ENCODE measurements at regions not wholly inside any gene's neighbourhood (a gene's known extent, or its start where the extent isn't known, plus 50 kb on each side); places are given as distances from the start of the nearest gene placed in this dataset.

DNA sequence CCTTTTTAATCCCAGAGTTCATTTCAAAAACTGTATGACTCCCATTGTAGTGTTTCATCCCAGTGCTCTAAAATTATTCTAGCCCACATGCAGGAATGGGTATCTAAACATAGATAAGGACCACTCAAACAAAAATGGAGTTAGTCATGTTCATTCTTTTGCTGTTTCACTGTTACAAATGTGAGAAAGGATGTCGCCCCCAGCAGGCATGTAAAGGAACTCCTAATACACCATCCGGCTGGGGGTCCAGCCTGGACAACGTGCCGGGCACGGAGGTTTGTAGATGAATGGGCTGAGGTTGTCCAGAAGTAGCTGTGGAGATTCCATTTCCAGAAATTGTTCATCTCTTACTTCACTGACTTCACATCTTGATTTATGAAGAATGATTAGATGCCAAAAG, 101.9 kb upstream of the RAB12 start:
- Histone ChIP-seq H3F3A (ENCODE audit: insufficient read depth, low read length) (no peaks in the 10 kb centered on the region), H3K4me1 (ENCODE audit: insufficient read depth, low read length, severe bottlenecking) (no peaks in the 10 kb centered on the region), H3K4me2 (ENCODE audit: low read length) (no peak overlapping the region), H3K9me2 (ENCODE audit: low read depth, low read length) (no peaks in the 10 kb centered on the region), H3K9me3 (ENCODE audit: low read length) (no peaks in the 10 kb centered on the region), H3K4me3 (ENCODE audit: low read depth, low read length, poor library complexity, severe bottlenecking) (no peak overlapping the region), H2AFZ (ENCODE audit: low read length) (no peak overlapping the region), H3K36me3 (ENCODE audit: insufficient read depth, low read length) (no peaks in the 10 kb centered on the region), H3K27me3 (ENCODE audit: insufficient read depth, low read length) (0 out of 2 replicates have a peak, but pooled peaks cover 4% of the 10 kb centered on the region), H3K9ac (ENCODE audit: low read length) (no peak overlapping the region), H3K79me2 (ENCODE audit: insufficient read depth, low read length) (no peaks in the 10 kb centered on the region), H3K27ac (ENCODE audit: low read depth, low read length, poor library complexity, severe bottlenecking) (no peak overlapping the region), H4K20me1 (ENCODE audit: insufficient read depth, low read length) (no peaks in the 10 kb centered on the region)
- no peak for TF ChIP-seq EZH2 (IDR thresholded peaks at IDR 0.05; ENCODE audit: borderline replicate concordance, low read length)
- TF ChIP-seq, protein P1, sequence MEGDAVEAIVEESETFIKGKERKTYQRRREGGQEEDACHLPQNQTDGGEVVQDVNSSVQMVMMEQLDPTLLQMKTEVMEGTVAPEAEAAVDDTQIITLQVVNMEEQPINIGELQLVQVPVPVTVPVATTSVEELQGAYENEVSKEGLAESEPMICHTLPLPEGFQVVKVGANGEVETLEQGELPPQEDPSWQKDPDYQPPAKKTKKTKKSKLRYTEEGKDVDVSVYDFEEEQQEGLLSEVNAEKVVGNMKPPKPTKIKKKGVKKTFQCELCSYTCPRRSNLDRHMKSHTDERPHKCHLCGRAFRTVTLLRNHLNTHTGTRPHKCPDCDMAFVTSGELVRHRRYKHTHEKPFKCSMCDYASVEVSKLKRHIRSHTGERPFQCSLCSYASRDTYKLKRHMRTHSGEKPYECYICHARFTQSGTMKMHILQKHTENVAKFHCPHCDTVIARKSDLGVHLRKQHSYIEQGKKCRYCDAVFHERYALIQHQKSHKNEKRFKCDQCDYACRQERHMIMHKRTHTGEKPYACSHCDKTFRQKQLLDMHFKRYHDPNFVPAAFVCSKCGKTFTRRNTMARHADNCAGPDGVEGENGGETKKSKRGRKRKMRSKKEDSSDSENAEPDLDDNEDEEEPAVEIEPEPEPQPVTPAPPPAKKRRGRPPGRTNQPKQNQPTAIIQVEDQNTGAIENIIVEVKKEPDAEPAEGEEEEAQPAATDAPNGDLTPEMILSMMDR (IDR thresholded peaks at IDR 0.05; ENCODE audit: low read length), result peak; percentile 70

DNA sequence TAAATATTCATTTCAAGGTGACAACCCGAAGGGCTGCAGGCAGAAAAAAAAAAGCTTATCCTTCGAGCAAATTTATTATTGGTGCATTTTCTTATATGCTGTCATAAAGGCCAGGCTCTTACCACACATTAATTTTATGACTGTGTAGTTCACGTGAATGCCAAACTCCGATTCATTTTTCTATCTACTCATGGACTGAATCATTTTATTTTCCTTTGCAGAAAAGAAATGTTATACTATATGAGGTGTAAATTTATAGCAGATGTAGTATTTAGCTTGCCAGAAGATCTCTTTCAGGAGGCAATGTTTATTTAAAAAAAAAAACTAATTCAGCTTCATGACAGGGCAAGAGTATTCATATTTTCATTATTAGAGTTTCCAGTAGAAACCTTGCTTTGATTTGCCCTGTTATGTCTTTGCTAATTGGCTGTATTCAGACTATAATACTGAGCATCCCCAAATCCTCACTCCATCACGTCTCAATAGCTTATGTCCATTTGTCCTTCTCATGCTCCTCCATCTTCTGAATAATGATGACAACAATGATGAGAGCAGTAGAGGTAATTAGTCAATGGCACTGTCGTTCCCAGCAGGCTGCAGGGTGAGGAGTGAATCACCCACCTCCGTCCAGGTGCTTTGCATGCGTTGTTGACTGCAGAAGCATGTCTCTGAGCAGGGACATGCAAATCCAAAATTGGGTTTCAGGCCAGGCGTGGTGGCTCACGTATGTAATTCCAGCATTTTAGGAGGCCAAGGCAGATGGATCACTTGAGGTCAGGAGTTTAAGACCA, 101.1 kb upstream of the RAB12 start:
- Histone ChIP-seq H3K27me3 (ENCODE audit: insufficient read depth, low read length) (0 out of 2 replicates have a peak, but pooled peaks cover 2% of the 10 kb centered on the region), H3K4me1 (ENCODE audit: insufficient read depth, low read length, severe bottlenecking) (no peaks in the 10 kb centered on the region), H3F3A (ENCODE audit: insufficient read depth, low read length) (no peaks in the 10 kb centered on the region), H3K27ac (ENCODE audit: low read depth, low read length, poor library complexity, severe bottlenecking) (no peak overlapping the region), H2AFZ (ENCODE audit: low read length) (no peak overlapping the region), H3K4me3 (ENCODE audit: low read depth, low read length, poor library complexity, severe bottlenecking) (no peak overlapping the region), H3K4me2 (ENCODE audit: low read length) (no peak overlapping the region), H3K9ac (ENCODE audit: low read length) (no peak overlapping the region), H3K9me3 (ENCODE audit: low read length) (no peaks in the 10 kb centered on the region), H4K20me1 (ENCODE audit: insufficient read depth, low read length) (no peaks in the 10 kb centered on the region), H3K79me2 (ENCODE audit: insufficient read depth, low read length) (no peaks in the 10 kb centered on the region), H3K36me3 (ENCODE audit: insufficient read depth, low read length) (no peaks in the 10 kb centered on the region), H3K9me2 (ENCODE audit: low read depth, low read length) (no peaks in the 10 kb centered on the region)
- TF ChIP-seq EZH2 (IDR thresholded peaks at IDR 0.05; ENCODE audit: borderline replicate concordance, low read length), result no peak
- TF ChIP-seq, protein P1 (IDR thresholded peaks at IDR 0.05; ENCODE audit: low read length), result no peak

DNA sequence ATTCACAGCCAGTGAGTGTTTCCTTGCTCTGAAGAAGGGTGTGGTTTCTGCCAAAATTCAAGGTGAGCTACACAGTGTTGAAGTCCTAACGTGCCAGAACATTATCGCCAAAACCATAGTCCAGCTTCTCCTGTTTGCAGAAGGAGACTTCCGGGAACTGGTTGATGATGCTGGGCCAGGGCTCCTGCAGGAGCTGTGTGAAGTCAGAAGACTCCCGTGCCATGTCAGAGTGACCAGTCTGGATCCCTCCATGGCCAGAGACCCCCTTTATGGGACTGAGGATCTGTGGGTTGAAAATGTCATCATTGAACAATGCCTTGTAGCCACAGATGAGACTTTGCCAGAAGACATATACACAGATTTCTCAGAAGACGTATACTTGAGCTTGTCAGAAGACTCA, 96.0 kb upstream of the RAB12 start:
- Histone ChIP-seq H3K79me2 (ENCODE audit: insufficient read depth, low read length) (no peaks in the 10 kb centered on the region), H3K36me3 (ENCODE audit: insufficient read depth, low read length) (no peaks in the 10 kb centered on the region), H3K4me2 (ENCODE audit: low read length) (no peak overlapping the region), H3K4me1 (ENCODE audit: insufficient read depth, low read length, severe bottlenecking) (no peaks in the 10 kb centered on the region), H3K9ac (ENCODE audit: low read length) (no peak overlapping the region), H3K9me2 (ENCODE audit: low read depth, low read length) (no peaks in the 10 kb centered on the region), H3K27me3 (ENCODE audit: insufficient read depth, low read length) (no peaks in the 10 kb centered on the region), H3K27ac (ENCODE audit: low read depth, low read length, poor library complexity, severe bottlenecking) (no peak overlapping the region), H4K20me1 (ENCODE audit: insufficient read depth, low read length) (no peaks in the 10 kb centered on the region), H3K4me3 (ENCODE audit: low read depth, low read length, poor library complexity, severe bottlenecking) (no peak overlapping the region), H2AFZ (ENCODE audit: low read length) (no peak overlapping the region), H3K9me3 (ENCODE audit: low read length) (no peaks in the 10 kb centered on the region), H3F3A (ENCODE audit: insufficient read depth, low read length) (no peaks in the 10 kb centered on the region)
- no peak for TF ChIP-seq EZH2 (IDR thresholded peaks at IDR 0.05; ENCODE audit: borderline replicate concordance, low read length)
- TF ChIP-seq, protein P1 (IDR thresholded peaks at IDR 0.05; ENCODE audit: low read length), result no peak

All from OCI-LY1 (cell line).